Colonic mucosa (tissue), 4 donors: ENCODE measurements at regions not wholly inside any gene's neighbourhood (a gene's known extent, or its start where the extent isn't known, plus 50 kb on each side); places are given as distances from the start of the nearest gene placed in this dataset.

Source experiments
- DNase-seq: peaks from one replicate; pipeline ENCODE4 v3.0.0-alpha.2; 2020
- H3K27ac ChIP-seq: fragments of 200-600 bp; one replicate; pipeline ENCODE4 v1.8.0; 2021
- H3K27me3 ChIP-seq: fragments of 200-600 bp; one replicate; pipeline ENCODE4 v1.8.0; 2021
- H3K36me3 ChIP-seq: fragments of 200-600 bp; one replicate; pipeline ENCODE4 v1.8.0; 2021
- H3K4me1 ChIP-seq: fragments of 200-600 bp; one replicate; pipeline ENCODE4 v1.8.0; 2021; ENCODE audit warnings: mild to moderate bottlenecking
- H3K4me3 ChIP-seq: fragments of 200-600 bp; one replicate; pipeline ENCODE4 v1.8.0; 2021
- H3K9ac ChIP-seq, 2 donors: one replicate each; pipeline ENCODE4 v1.7.0; 2013; ENCODE audit warnings: control low read depth in 2 of 2, low read depth in 2 of 2, low read length in 2 of 2
- H3K9me3 ChIP-seq: fragments of 200-600 bp; one replicate; pipeline ENCODE4 v1.8.0; 2021
- CTCF ChIP-seq: fragments of 200-600 bp; IDR thresholded peaks from one replicate; pipeline ENCODE4 v1.8.0; 2022; ENCODE audit warnings: antibody characterized with exemption, mild to moderate bottlenecking
- intact Hi-C: fragments of 100-400 bp; cut with DNase I; formaldehyde crosslinking; loops from one replicate; pipeline ENCODE4 v1.14.1; 2022
- donor health status: healthy.
- donor health status: DM: no; HTN: no; CAD: no.
- donor health status: DM: no; HTN: no; CAD: no.

- Histone ChIP-seq H3K9me3 (no peaks in the 10 kb centered on the region), H3K27me3 (no peaks in the 10 kb centered on the region), H3K27ac (no peak overlapping the region), H3K9ac (no peak overlapping the region), H3K4me1 (no peaks in the 10 kb centered on the region), H3K36me3 (no peaks in the 10 kb centered on the region), H3K4me3 (no peak overlapping the region)
- DNase-seq = no peak
- TF ChIP-seq CTCF = no peak
- intact Hi-C loops = no loop called here
Observed at GRCh38 chr2:63734510-63734909, 107.2 kb upstream of the UGP2 start.

GRCh38 chr2:63735263-63735662, 106.4 kb upstream of the UGP2 start:
- Histone ChIP-seq H3K9me3 (no peaks in the 10 kb centered on the region), H3K4me3 (no peak overlapping the region), H3K27ac (no peak overlapping the region), H3K4me1 (no peaks in the 10 kb centered on the region), H3K27me3 (no peaks in the 10 kb centered on the region), H3K36me3 (no peaks in the 10 kb centered on the region), H3K9ac (no peak overlapping the region)
- intact Hi-C loops = no loop called here
- DNase-seq = no peak
- TF ChIP-seq CTCF = no peak

GRCh38 chr2:63735931-63736330, 105.8 kb upstream of the UGP2 start:
- intact Hi-C loops = no loop called here
- no peaks in the 10 kb centered on the region for H3K9me3 ChIP-seq
- H3K9ac ChIP-seq = no peak overlapping the region
- no peak for DNase-seq
- no peak overlapping the region for H3K27ac ChIP-seq
- H3K36me3 ChIP-seq = no peaks in the 10 kb centered on the region
- H3K27me3 ChIP-seq = no peaks in the 10 kb centered on the region
- no peak overlapping the region for H3K4me3 ChIP-seq
- no peak for TF ChIP-seq CTCF
- H3K4me1 ChIP-seq = no peaks in the 10 kb centered on the region

GRCh38 chr2:63736354-63736753, 105.3 kb upstream of the UGP2 start:
- Histone ChIP-seq H3K4me3 (no peak overlapping the region), H3K9ac (no peak overlapping the region), H3K9me3 (no peaks in the 10 kb centered on the region), H3K27ac (no peak overlapping the region), H3K27me3 (no peaks in the 10 kb centered on the region), H3K4me1 (no peaks in the 10 kb centered on the region), H3K36me3 (no peaks in the 10 kb centered on the region)
- no peak for DNase-seq
- intact Hi-C loops = no loop called here
- no peak for TF ChIP-seq CTCF

- TF ChIP-seq CTCF = no peak
- Histone ChIP-seq H3K9me3 (no peaks in the 10 kb centered on the region), H3K27ac (no peak overlapping the region), H3K9ac (no peak overlapping the region), H3K36me3 (no peaks in the 10 kb centered on the region), H3K27me3 (no peaks in the 10 kb centered on the region), H3K4me3 (no peak overlapping the region), H3K4me1 (no peaks in the 10 kb centered on the region)
- DNase-seq = no peak
- intact Hi-C loops = no loop called here
Observed at GRCh38 chr2:63737081-63737751, 104.5 kb upstream of the UGP2 start.
